ENCODE measurements at regions not wholly inside any gene's neighbourhood (a gene's known extent, or its start where the extent isn't known, plus 50 kb on each side); places are given as distances from the start of the nearest gene placed in this dataset.

DNA sequence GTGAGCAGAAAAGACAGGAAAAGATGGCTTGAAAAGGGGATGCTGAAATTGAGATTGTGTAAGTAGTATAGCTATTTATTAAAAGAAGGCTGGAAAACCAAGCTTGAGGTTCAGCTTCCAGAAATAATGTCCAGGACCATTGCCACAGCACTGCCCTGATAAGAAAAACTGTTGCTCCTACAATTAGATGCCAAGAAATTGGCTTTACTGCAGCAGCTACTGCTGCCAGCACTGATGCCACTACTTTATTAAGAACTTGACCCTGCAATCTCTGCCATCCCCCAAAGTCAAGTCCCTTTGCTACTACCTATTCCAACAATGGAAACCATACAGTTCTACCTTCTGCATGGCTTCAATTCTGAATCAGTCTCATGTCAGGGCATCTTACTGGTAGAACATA is 130.0 kb upstream of the VAMP7 start:
- BruUV-seq (replicated peaks): no TSS peak
- FAIRE-seq: no peak
- CTCF ChIA-PET: no interaction called here

DNA sequence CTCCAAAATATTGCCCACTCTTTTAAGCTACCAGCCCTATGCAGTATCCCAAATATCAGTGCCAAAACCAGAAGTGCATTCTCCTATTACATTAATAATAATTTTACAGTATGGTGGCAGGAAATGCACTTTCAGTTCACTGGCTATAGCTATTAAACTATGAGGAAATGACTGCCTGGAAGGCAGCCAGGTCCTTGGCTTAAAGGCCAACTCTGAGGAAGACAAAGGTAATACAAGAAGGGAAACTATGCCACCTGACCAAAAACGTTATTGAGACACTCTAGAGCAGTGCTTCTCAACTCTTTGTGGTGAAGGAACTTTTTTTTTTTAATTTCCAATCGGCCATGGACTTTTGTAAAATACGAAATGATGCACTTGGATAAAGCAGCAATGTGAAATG is 133.6 kb upstream of the VAMP7 start:
- dilution Hi-C loops (cut with MboI; ENCODE audit: extremely low pct_ligation_motif_present, low sequenced_read_pairs) (no loop called here), intact Hi-C loops (cut with micrococcal nuclease) (no loop called here)
- Histone ChIP-seq H3K4me1 (ENCODE audit: control insufficient read depth, extremely low read depth, insufficient read depth, low read length) (no peaks in the 10 kb centered on the region), H3K36me3 (ENCODE audit: control insufficient read depth in 2 of 2, extremely low read depth in 1 of 2, insufficient read depth in 2 of 2, low read length in 2 of 2) (no peaks in the 10 kb centered on the region), H2AFZ (ENCODE audit: low read depth, low read length) (no peak overlapping the region), H3K9me1 (replicated peaks; ENCODE audit: control insufficient read depth, extremely low read depth, insufficient read depth, low read length) (no peaks in the 10 kb centered on the region), H3K27me3 (ENCODE audit: control insufficient read depth in 2 of 2, insufficient read depth in 2 of 2, low read length in 2 of 2) (no peaks in the 10 kb centered on the region), H3K4me3 (replicated peaks in 1 of 3; ENCODE audit: insufficient read depth in 1 of 3, low read depth in 1 of 3, low read length in 3 of 3) (no peak overlapping the region), H3K9ac (replicated peaks; ENCODE audit: extremely low read depth, insufficient read depth, low read length) (no peak overlapping the region), H3K9me3 (replicated peaks; ENCODE audit: control insufficient read depth, insufficient read depth, low read length) (no peaks in the 10 kb centered on the region), H3K79me2 (ENCODE audit: control insufficient read depth, insufficient read depth, low read length) (no peaks in the 10 kb centered on the region), H3K4me2 (ENCODE audit: insufficient read depth, low read length) (no peak overlapping the region), H4K20me1 (replicated peaks; ENCODE audit: control insufficient read depth, extremely low read depth, insufficient read depth, low read length) (no peaks in the 10 kb centered on the region), H3K27ac (ENCODE audit: insufficient read depth, low read depth, low read length) (no peak overlapping the region)
- POLR2A ChIA-PET: no interaction called here
- DNase-seq (ENCODE audit: low read depth, low spot score): peak; percentile 68
- CTCF ChIA-PET: no interaction called here
- FAIRE-seq: peak; percentile 26
- no peak for TF ChIP-seq POLR2A (IDR thresholded peaks at IDR 0.05; ENCODE audit: low read depth, low read length)
- TF ChIP-seq, protein P1, sequence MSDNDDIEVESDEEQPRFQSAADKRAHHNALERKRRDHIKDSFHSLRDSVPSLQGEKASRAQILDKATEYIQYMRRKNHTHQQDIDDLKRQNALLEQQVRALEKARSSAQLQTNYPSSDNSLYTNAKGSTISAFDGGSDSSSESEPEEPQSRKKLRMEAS (IDR thresholded peaks at IDR 0.05; ENCODE audit: insufficient read depth, insufficient read length): no peak
- no peak for TF ChIP-seq MYC (IDR thresholded peaks at IDR 0.05; ENCODE audit: low read depth, low read length)
- TF ChIP-seq JUN (IDR thresholded peaks at IDR 0.05; ENCODE audit: borderline replicate concordance, insufficient read depth, insufficient read length, low read depth): no peak
- TF ChIP-seq POLR2AphosphoS5 (IDR thresholded peaks at IDR 0.05; ENCODE audit: insufficient read depth, low read depth, low read length): no peak
- TF ChIP-seq EZH2 (IDR thresholded peaks at IDR 0.05; ENCODE audit: borderline replicate concordance, low read depth, low read length, severe bottlenecking): no peak
- TF ChIP-seq, protein P2, sequence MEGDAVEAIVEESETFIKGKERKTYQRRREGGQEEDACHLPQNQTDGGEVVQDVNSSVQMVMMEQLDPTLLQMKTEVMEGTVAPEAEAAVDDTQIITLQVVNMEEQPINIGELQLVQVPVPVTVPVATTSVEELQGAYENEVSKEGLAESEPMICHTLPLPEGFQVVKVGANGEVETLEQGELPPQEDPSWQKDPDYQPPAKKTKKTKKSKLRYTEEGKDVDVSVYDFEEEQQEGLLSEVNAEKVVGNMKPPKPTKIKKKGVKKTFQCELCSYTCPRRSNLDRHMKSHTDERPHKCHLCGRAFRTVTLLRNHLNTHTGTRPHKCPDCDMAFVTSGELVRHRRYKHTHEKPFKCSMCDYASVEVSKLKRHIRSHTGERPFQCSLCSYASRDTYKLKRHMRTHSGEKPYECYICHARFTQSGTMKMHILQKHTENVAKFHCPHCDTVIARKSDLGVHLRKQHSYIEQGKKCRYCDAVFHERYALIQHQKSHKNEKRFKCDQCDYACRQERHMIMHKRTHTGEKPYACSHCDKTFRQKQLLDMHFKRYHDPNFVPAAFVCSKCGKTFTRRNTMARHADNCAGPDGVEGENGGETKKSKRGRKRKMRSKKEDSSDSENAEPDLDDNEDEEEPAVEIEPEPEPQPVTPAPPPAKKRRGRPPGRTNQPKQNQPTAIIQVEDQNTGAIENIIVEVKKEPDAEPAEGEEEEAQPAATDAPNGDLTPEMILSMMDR (IDR thresholded peaks at IDR 0.05; ENCODE audit: extremely low read depth in 1 of 2, insufficient read depth in 1 of 2, low read depth in 1 of 2, low read length in 2 of 2): no peak
- no peak for TF ChIP-seq FOS (IDR thresholded peaks at IDR 0.05; ENCODE audit: borderline replicate concordance, insufficient read depth, low read length)
- BruUV-seq (replicated peaks): no TSS peak

More for the DNA sequence above, 130.0 kb upstream of the VAMP7 start:
- Histone ChIP-seq H3K36me3 (ENCODE audit: control insufficient read depth in 2 of 2, extremely low read depth in 1 of 2, insufficient read depth in 2 of 2, low read length in 2 of 2) (no peaks in the 10 kb centered on the region), H4K20me1 (replicated peaks; ENCODE audit: control insufficient read depth, extremely low read depth, insufficient read depth, low read length) (no peaks in the 10 kb centered on the region), H3K4me1 (ENCODE audit: control insufficient read depth, extremely low read depth, insufficient read depth, low read length) (no peaks in the 10 kb centered on the region), H3K4me2 (ENCODE audit: insufficient read depth, low read length) (no peak overlapping the region), H3K9me1 (replicated peaks; ENCODE audit: control insufficient read depth, extremely low read depth, insufficient read depth, low read length) (no peaks in the 10 kb centered on the region), H3K9ac (replicated peaks; ENCODE audit: extremely low read depth, insufficient read depth, low read length) (no peak overlapping the region), H3K79me2 (ENCODE audit: control insufficient read depth, insufficient read depth, low read length) (no peaks in the 10 kb centered on the region), H3K27ac (ENCODE audit: insufficient read depth, low read depth, low read length) (no peak overlapping the region), H3K27me3 (ENCODE audit: control insufficient read depth in 2 of 2, insufficient read depth in 2 of 2, low read length in 2 of 2) (no peaks in the 10 kb centered on the region), H3K9me3 (replicated peaks; ENCODE audit: control insufficient read depth, insufficient read depth, low read length) (no peaks in the 10 kb centered on the region), H3K4me3 (replicated peaks in 1 of 3; ENCODE audit: insufficient read depth in 1 of 3, low read depth in 1 of 3, low read length in 3 of 3) (no peak overlapping the region), H2AFZ (ENCODE audit: low read depth, low read length) (no peak overlapping the region)
- intact Hi-C loops (cut with micrococcal nuclease) (no loop called here), dilution Hi-C loops (cut with MboI; ENCODE audit: extremely low pct_ligation_motif_present, low sequenced_read_pairs) (no loop called here)
- POLR2A ChIA-PET: no interaction called here
- no peak for DNase-seq (ENCODE audit: low read depth, low spot score)
- TF ChIP-seq FOS (IDR thresholded peaks at IDR 0.05; ENCODE audit: borderline replicate concordance, insufficient read depth, low read length): no peak

All from endothelial cell of umbilical vein (primary cell).